Endothelial cell of umbilical vein (primary cell): ENCODE measurements at regions not wholly inside any gene's neighbourhood (a gene's known extent, or its start where the extent isn't known, plus 50 kb on each side); places are given as distances from the start of the nearest gene placed in this dataset.
"Not testable (repeated sequence)": the region's sequence is repeated elsewhere in the genome, so short reads cannot be mapped to it uniquely, and the experiment has no call there.

Source experiments
- EZH2 ChIP-seq: IDR thresholded peaks from 2 replicates; pipeline ENCODE4 v1.6.1; 2012; ENCODE audit warnings: borderline replicate concordance, low read depth, mild to moderate bottlenecking, moderate library complexity, low read length, inconsistent platforms; ENCODE audit not compliant: severe bottlenecking
- FOS ChIP-seq: IDR thresholded peaks from 2 replicates; pipeline ENCODE4 v1.6.1; 2011; ENCODE audit warnings: mild to moderate bottlenecking, low read length, moderate library complexity, borderline replicate concordance; ENCODE audit not compliant: insufficient read depth
- GATA2 ChIP-seq: IDR thresholded peaks from 2 replicates; pipeline ENCODE4 v1.7.0; 2011; ENCODE audit warnings: low read depth, mild to moderate bottlenecking, moderate library complexity, mixed read lengths, low read length; ENCODE audit not compliant: insufficient read length, insufficient read depth
- JUN ChIP-seq: IDR thresholded peaks from 2 replicates; pipeline ENCODE4 v1.6.1; 2011; ENCODE audit warnings: borderline replicate concordance, low read depth; ENCODE audit not compliant: insufficient read length, insufficient read depth
- POLR2A ChIP-seq: IDR thresholded peaks from 2 replicates; pipeline ENCODE4 v1.6.1; 2012; ENCODE audit warnings: low read depth, mild to moderate bottlenecking, control low read depth, low read length
- POLR2AphosphoS5 ChIP-seq: IDR thresholded peaks from 2 replicates; pipeline ENCODE4 v1.6.1; 2012; ENCODE audit warnings: low read depth, mild to moderate bottlenecking, control low read depth, low read length, moderate library complexity; ENCODE audit not compliant: insufficient read depth
- TF ChIP-seq, protein P1 (sequence below), 2 donors: IDR thresholded peaks; 1 replicate in 1 of 2; 2 replicates in 1 of 2; pipeline ENCODE4 v1.5.1; 2011; ENCODE audit warnings: low read length in 2 of 2, mild to moderate bottlenecking in 2 of 2, moderate library complexity in 2 of 2, control low read depth in 1 of 2, inconsistent platforms in 1 of 2, low read depth in 1 of 2; ENCODE audit not compliant: insufficient read depth in 1 of 2; ENCODE audit errors: extremely low read depth in 1 of 2
- TF ChIP-seq, protein P2 (sequence below): IDR thresholded peaks from 2 replicates; pipeline ENCODE4 v1.6.1; 2011; ENCODE audit not compliant: insufficient read depth, insufficient read length

DNA sequence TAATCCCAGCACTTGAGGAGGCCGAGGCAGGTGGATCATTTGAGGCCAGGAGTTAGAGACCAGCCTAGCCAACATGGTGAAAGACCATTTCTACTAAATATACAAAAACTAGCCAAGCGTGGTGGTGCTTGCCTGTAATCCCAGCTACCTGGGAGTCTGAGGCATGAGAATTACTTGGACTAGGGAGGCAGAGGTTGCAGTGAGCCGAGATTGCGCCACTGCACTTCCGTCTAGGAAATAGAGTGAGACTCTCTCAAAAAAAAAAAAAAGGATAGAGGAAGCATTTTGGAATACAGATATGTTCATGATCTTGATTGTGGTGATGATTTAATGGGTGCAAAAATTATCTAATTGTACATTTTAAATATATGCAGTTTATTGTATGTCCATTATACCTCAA is 67.8 kb upstream of the GBE1 start:
- TF ChIP-seq POLR2A, EZH2, GATA2, POLR2AphosphoS5, FOS, JUN: not testable (repeated sequence)
- TF ChIP-seq, protein P1, sequence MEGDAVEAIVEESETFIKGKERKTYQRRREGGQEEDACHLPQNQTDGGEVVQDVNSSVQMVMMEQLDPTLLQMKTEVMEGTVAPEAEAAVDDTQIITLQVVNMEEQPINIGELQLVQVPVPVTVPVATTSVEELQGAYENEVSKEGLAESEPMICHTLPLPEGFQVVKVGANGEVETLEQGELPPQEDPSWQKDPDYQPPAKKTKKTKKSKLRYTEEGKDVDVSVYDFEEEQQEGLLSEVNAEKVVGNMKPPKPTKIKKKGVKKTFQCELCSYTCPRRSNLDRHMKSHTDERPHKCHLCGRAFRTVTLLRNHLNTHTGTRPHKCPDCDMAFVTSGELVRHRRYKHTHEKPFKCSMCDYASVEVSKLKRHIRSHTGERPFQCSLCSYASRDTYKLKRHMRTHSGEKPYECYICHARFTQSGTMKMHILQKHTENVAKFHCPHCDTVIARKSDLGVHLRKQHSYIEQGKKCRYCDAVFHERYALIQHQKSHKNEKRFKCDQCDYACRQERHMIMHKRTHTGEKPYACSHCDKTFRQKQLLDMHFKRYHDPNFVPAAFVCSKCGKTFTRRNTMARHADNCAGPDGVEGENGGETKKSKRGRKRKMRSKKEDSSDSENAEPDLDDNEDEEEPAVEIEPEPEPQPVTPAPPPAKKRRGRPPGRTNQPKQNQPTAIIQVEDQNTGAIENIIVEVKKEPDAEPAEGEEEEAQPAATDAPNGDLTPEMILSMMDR (IDR thresholded peaks at IDR 0.05; ENCODE audit: extremely low read depth in 1 of 2, insufficient read depth in 1 of 2, low read depth in 1 of 2, low read length in 2 of 2): not testable (repeated sequence)
- TF ChIP-seq, protein P2, sequence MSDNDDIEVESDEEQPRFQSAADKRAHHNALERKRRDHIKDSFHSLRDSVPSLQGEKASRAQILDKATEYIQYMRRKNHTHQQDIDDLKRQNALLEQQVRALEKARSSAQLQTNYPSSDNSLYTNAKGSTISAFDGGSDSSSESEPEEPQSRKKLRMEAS: not testable (repeated sequence)
